Kidney (tissue), 13 donors: ENCODE measurements at regions not wholly inside any gene's neighbourhood (a gene's known extent, or its start where the extent isn't known, plus 50 kb on each side); places are given as distances from the start of the nearest gene placed in this dataset.

Source experiments
- DNase-seq, 5 donors: peaks; one replicate each; pipeline ENCODE4 v3.0.0-alpha.2; 2013 to 2020
- FAIRE-seq: peaks from 2 replicates; lab custom pipeline; 2012; peaks lifted over from hg19 to GRCh38; lab: Jason Lieb, UNC
- H3K27ac ChIP-seq, 2 donors: one replicate each; pipeline ENCODE4 v1.7.0; 2013; ENCODE audit warnings: low read depth in 2 of 2, low read length in 2 of 2, inconsistent platforms in 1 of 2
- H3K27me3 ChIP-seq: one replicate; pipeline ENCODE4 v1.7.1; 2013; ENCODE audit warnings: low read length, inconsistent platforms; ENCODE audit not compliant: control insufficient read depth, insufficient read depth
- H3K36me3 ChIP-seq, 3 donors: one replicate each; pipeline versions ENCODE4 v1.7.0 to v1.7.1; 2013; ENCODE audit warnings: low read length in 3 of 3, control low read depth in 1 of 3, inconsistent platforms in 1 of 3; ENCODE audit not compliant: insufficient read depth in 3 of 3, control insufficient read depth in 2 of 3
- H3K4me1 ChIP-seq, 3 donors: one replicate each; pipeline versions ENCODE4 v1.7.0 to v1.7.1; 2013; ENCODE audit warnings: low read length in 3 of 3, inconsistent platforms in 1 of 3, low read depth in 1 of 3; ENCODE audit not compliant: control insufficient read depth in 2 of 3, insufficient read depth in 2 of 3
- H3K4me3 ChIP-seq, 3 donors: one replicate each; pipeline versions ENCODE4 v1.7.0 to v1.8.1; 2013; ENCODE audit warnings: low read length in 3 of 3, control low read depth in 1 of 3, inconsistent platforms in 1 of 3
- H3K9ac ChIP-seq, 3 donors: one replicate each; pipeline versions ENCODE4 v1.7.0 to v1.7.1; 2013; ENCODE audit warnings: low read length in 3 of 3, control low read depth in 1 of 3, inconsistent platforms in 1 of 3
- H3K9me3 ChIP-seq, 3 donors: one replicate each; pipeline versions ENCODE4 v1.7.0 to v1.7.1; 2013; ENCODE audit warnings: low read length in 3 of 3, control low read depth in 1 of 3, inconsistent platforms in 1 of 3; ENCODE audit not compliant: control insufficient read depth in 2 of 3, insufficient read depth in 1 of 3
- CTCF ChIP-seq: IDR thresholded peaks from 3 replicates; pipeline ENCODE4 v1.5.1; 2012; ENCODE audit warnings: mild to moderate bottlenecking, moderate library complexity, borderline replicate concordance; ENCODE audit not compliant: insufficient read depth; ENCODE audit errors: extremely low read depth
- intact Hi-C: fragments of 100-400 bp; cut with DNase I; formaldehyde crosslinking; loops from one replicate; pipeline ENCODE4 v1.11.1; 2022
- donor health status: control.
- donor health status: control.
- donor health status: control.
- donor health status: control.
- donor health status: control.
- donor health status: DM: yes; HTN: yes; CAD: no.
- donor health status: Normal renal cell carcinoma (clear cell type).

GRCh38 chr19:30760014-30760413, 387.8 kb downstream of the ZNF536 start:
- no peak overlapping the region for H3K9ac ChIP-seq
- H3K4me3 ChIP-seq, result no peak overlapping the region
- no peaks in the 10 kb centered on the region for H3K9me3 ChIP-seq
- intact Hi-C loops, result no loop called here
- H3K27ac ChIP-seq, result no peak overlapping the region
- no peaks in the 10 kb centered on the region for H3K27me3 ChIP-seq
- TF ChIP-seq CTCF, result no peak
- FAIRE-seq, result no peak
- no peak for DNase-seq
- H3K36me3 ChIP-seq, result no peaks in the 10 kb centered on the region
- H3K4me1 ChIP-seq, result no peaks in the 10 kb centered on the region

GRCh38 chr19:30757837-30758617, 385.8 kb downstream of the ZNF536 start:
- Histone ChIP-seq H3K9me3 (no peaks in the 10 kb centered on the region), H3K36me3 (no peaks in the 10 kb centered on the region), H3K9ac (no peak overlapping the region), H3K27me3 (no peaks in the 10 kb centered on the region), H3K4me1 (no peaks in the 10 kb centered on the region), H3K4me3 (no peak overlapping the region), H3K27ac (no peak overlapping the region)
- no peak for FAIRE-seq
- DNase-seq, result no peak
- intact Hi-C loops, result no loop called here
- TF ChIP-seq CTCF, result no peak

GRCh38 chr19:30757104-30757836, 385.1 kb downstream of the ZNF536 start:
- H3K4me1 ChIP-seq, result no peaks in the 10 kb centered on the region
- H3K27ac ChIP-seq, result no peak overlapping the region
- H3K9me3 ChIP-seq, result no peaks in the 10 kb centered on the region
- intact Hi-C loops, result no loop called here
- no peaks in the 10 kb centered on the region for H3K27me3 ChIP-seq
- no peak for TF ChIP-seq CTCF
- DNase-seq (no peak), FAIRE-seq (no peak)
- no peaks in the 10 kb centered on the region for H3K36me3 ChIP-seq
- H3K9ac ChIP-seq, result no peak overlapping the region
- no peak overlapping the region for H3K4me3 ChIP-seq
